G401.6 (cell line): ENCODE measurements at regions not wholly inside any gene's neighbourhood (a gene's known extent, or its start where the extent isn't known, plus 50 kb on each side); places are given as distances from the start of the nearest gene placed in this dataset.
A peak's percentile ranks its signal among the peaks of the same experiment; 100 is the strongest.
"Not testable (repeated sequence)": the region's sequence is repeated elsewhere in the genome, so short reads cannot be mapped to it uniquely, and the experiment has no call there.

ENCODE experiments used
- FAIRE-seq: peaks from 2 replicates; lab custom pipeline; 2012; peaks lifted over from hg19 to GRCh38; lab: Jason Lieb, UNC

DNA sequence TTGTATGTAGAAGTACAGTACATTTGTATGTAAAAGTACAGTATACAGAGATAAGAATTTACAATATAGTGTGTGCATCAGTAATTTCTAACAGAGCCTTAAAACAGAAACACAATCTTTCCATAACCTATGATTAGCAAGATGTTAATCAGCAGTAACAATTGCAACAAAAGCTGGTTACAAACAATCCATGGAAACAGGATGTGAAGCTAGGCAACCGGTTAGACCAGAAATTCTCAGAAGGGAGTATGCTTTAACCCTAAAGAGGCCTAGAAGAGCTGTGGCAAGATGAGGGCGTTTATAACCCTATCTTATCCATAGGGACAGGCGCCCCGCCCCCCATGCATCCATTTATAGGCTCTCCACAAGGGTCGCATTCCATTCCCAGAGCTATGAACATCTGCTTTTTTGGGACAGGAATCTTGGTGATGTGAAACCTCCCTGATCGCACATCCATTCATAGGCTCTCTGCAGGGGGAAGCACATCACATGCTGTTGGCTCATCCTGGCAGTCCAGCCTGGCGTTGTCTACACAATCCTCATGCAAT is 180.3 kb downstream of the PDGFRA start:
- FAIRE-seq: not testable (repeated sequence)

DNA sequence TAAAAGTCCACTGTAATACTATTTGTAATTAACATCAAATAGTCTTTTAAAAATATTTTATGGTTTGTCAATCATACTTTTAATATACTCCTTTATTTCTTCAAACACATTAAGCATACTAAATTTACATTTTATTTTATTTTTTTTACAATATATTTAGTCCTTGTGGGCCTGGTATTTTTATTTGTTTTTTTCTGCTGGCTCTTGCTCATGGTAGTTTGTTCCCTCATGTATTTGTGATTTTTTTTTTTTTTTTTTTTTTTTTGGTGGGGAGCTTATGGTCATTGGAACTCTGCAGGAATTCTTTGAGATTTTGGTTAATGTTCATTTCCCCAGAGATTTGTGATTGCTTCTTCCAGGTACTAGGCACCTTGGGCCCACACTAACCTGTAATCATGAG is 185.5 kb downstream of the PDGFRA start:
- FAIRE-seq: no peak

- no peak for FAIRE-seq
These were observed 188.4 kb downstream of the PDGFRA start for GRCh38 chr4:54417476-54417875.

- no peak for FAIRE-seq
These were observed 189.4 kb downstream of the PDGFRA start for GRCh38 chr4:54418468-54418867.

GRCh38 chr4:54423066-54423465 is 194.0 kb downstream of the PDGFRA start:
- FAIRE-seq: no peak

DNA sequence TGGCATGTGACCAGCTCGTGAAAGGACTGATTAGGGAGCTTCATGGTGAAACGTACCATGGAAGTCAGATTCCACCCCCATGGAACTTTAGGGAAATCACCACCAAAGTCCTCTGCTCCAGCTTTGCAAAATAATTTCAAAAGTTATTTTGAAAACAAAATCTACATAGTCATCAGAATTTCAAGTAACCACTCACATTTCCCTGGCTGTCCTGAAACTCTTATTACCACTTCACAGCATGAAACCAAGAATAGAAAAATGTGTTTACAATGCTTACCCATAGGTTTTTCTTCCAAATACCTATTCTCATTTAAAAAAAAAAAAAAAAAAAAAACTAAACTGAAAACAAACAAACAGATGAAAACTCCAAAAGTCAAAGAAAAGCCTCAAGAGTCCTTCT is 198.7 kb downstream of the PDGFRA start:
- FAIRE-seq: no peak

GRCh38 chr4:54428940-54429339 is 199.8 kb downstream of the PDGFRA start:
- FAIRE-seq: no peak

DNA sequence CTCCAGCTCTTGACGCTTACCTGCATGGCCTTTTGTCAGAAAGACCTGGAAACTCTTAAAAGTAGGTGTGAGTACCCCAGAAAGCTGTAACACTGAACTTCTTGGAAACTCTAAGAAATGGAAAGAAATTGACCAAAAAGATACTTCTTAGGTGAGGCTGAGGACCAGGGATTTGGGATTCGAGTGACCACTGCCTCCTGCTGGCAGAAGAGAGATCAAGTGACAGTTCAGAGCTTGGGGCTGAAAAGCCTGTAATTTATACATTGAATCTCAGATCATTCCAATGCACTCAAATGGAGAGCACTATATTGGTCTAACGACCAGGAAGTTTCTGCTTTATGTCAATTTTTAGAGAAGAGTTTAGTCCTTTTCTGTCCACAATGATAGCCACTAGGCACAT is 204.6 kb downstream of the PDGFRA start:
- FAIRE-seq: no peak

DNA sequence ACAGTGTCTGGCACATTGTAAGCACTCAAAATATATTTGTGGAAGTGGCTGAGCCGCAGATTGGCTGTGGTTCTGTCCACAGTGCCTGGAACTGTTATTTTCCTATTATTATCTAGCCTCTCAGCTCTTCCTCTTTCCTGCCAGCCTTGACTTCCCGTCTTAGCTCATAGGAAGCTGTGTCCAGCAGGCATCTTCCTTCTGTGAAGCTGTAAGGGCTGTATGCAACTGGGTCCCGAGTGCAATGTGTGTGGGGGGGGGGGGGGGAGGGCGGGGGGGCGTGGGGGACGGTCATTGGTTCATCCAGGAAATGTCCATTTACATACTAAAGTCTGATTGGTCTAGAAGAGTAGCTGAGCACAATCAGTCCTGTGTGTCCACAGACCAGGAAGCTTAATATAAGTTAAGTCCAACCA is 210.7 kb downstream of the PDGFRA start:
- no peak for FAIRE-seq

DNA sequence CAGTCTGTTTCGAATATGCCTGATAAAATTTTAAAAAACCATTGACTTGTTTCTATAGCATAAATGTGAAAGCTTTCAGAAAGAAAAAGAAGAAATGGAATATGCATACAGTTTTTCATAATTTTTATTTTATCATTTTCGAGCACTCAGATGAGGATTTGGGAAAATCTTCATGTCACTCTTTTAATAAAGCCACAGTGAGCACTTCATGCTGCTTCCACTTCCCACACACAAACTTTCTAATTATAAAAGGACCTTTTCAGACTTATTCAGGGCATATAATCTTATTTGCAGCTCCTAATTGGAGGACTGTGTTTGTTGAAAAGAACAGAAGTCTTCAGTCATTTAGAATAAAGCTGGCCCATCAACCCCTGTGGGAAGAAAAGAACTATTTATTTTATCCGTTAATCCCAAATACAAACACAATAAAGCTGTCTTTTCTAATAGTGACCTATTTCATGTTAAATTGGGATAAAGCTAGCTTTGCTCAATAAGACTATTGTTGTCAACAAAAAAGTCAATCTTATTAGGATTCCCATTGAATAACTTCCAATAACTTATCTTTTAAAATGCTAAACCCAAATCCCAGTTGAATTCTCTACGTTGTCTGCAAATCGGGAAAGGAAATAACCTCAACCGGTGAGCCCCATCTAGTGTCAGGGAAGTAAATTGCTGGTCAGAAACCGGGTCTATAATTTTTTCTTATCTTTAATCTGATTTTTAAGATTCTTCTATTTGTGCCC is 211.5 kb downstream of the PDGFRA start:
- FAIRE-seq: peak; percentile 82

GRCh38 chr4:54445866-54446265 is 211.9 kb upstream of the KIT start:
- no peak for FAIRE-seq

- no peak for FAIRE-seq
These were observed 211.2 kb upstream of the KIT start for GRCh38 chr4:54446581-54446980.

GRCh38 chr4:54447304-54447703 is 210.5 kb upstream of the KIT start:
- no peak for FAIRE-seq

GRCh38 chr4:54449999-54450398 is 207.8 kb upstream of the KIT start:
- no peak for FAIRE-seq

DNA sequence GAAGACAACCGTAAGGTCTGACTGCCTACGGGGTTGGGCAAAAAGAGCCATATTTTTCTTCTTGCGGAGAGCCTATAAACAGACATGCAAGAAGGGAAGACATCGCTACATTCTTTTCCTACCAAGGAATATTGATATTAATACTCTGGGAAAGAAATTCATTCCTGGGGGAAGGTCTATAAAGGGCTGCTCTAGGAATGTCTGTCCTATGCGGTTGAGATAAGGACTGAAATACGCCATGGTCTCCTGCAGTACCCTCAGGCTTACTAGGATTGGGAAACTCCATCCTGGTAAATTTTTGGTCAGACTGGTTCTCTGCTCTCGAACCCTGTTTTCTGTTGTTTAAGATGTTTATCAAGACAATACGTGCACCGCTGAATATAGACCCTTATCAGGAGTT is 190.8 kb upstream of the KIT start:
- not testable (repeated sequence) for FAIRE-seq

GRCh38 chr4:54473077-54473545 is 184.6 kb upstream of the KIT start:
- no peak for FAIRE-seq

DNA sequence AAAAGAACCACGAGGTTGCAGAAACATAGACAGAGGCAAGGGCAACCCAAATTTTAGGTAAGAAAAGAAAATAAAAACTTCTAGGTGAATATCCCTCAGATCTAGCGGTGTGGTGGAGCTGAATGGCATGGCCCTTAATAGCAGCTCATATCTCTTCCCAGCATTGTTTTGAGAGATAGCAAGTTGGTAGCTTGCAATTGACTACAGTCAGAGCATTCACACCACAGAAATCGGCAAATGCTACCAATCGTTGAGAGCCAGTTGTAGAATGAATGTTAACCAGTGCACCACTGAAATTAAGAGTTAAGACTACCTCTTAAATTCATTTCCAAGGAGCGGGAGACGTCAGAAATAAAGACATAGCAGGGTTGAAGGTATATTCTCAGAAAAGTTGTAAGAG is 184.0 kb upstream of the KIT start:
- FAIRE-seq: no peak

GRCh38 chr4:54475546-54475945 is 182.2 kb upstream of the KIT start:
- no peak for FAIRE-seq

GRCh38 chr4:54482529-54483200 is 175.1 kb upstream of the KIT start:
- no peak for FAIRE-seq

GRCh38 chr4:54484383-54484782 is 173.4 kb upstream of the KIT start:
- no peak for FAIRE-seq

DNA sequence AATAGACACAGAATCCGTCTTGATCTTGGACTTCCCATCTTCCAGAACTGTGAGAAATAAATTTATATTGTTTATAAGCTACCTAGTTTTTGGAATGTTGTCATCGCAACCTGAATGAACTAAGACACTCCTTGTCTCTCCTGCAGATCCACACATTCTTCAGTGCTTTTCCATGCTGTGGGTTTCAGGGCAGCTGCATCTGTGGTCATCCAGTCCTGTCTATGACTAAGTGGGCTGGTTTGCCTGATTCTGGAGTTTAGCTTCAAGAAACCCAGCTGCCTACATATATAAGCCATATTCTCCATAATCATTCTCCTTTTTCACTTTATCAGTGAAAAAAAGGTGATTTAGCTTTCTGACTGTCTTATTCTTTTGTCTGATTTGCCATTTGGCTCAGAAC is 170.3 kb upstream of the KIT start:
- no peak for FAIRE-seq

- FAIRE-seq: no peak
These were observed 163.9 kb upstream of the KIT start for GRCh38 chr4:54493862-54494261.

- no peak for FAIRE-seq
These were observed 162.7 kb upstream of the KIT start for GRCh38 chr4:54495091-54495490.

DNA sequence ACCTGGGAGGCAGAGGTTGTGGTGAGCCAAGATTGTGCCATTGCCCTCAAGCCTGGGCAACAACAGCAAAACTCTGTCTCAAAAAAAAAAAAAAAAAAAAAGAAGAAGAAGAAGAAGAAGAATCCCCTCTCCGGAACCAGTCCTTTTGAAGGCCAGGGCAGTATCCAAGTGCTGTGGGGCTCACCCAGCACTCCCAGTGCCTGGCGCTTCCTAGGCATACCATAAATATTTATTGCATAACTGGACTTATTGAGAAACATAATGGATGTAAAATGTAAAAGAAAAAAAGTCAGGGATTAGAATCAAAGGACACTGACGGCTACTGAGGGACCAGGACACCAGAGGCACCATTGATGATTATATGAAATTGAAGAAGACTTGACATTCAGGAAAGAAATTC is 162.1 kb upstream of the KIT start:
- no peak for FAIRE-seq
